ENCODE measurements at regions not wholly inside any gene's neighbourhood (a gene's known extent, or its start where the extent isn't known, plus 50 kb on each side); places are given as distances from the start of the nearest gene placed in this dataset.

DNA sequence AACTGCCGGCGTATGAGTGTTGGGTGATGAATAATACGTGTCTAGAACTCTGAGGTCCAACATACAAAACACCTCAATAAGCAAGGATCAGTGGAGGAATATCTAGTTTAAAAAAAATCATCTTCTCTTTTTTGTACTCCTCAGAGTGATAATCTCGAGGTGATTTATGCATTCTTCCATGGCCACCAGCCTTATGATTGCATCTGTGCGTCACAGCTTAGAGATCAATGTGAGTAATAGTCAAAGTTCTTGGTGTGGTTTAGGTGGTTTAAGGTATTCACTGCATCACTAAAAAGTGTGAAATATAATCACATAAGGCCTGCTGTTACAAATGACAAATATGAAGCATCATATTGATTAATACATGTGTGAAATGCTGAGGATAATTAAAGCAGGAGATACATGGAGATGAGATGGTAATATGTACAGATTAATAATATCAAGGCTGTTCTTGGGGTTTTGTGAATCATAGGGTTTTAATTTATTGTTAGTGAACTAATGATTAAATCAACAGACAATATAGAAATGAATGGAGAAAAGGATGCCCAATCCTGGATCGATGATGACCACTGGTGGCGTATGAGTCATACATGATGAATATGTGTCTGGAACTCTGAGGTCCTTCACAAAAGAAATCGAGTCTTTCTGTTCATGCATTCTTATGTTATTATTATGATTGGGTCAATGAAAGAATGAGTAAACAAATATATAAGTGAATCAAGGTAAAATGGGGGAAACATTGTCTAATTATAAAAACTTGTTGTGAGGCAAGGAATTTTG lies 68.8 kb upstream of the RTL1 start:
- TF ChIP-seq, protein P1, sequence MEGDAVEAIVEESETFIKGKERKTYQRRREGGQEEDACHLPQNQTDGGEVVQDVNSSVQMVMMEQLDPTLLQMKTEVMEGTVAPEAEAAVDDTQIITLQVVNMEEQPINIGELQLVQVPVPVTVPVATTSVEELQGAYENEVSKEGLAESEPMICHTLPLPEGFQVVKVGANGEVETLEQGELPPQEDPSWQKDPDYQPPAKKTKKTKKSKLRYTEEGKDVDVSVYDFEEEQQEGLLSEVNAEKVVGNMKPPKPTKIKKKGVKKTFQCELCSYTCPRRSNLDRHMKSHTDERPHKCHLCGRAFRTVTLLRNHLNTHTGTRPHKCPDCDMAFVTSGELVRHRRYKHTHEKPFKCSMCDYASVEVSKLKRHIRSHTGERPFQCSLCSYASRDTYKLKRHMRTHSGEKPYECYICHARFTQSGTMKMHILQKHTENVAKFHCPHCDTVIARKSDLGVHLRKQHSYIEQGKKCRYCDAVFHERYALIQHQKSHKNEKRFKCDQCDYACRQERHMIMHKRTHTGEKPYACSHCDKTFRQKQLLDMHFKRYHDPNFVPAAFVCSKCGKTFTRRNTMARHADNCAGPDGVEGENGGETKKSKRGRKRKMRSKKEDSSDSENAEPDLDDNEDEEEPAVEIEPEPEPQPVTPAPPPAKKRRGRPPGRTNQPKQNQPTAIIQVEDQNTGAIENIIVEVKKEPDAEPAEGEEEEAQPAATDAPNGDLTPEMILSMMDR (IDR thresholded peaks at IDR 0.05): no peak
- no peak for TF ChIP-seq POLR2A (IDR thresholded peaks at IDR 0.05)
- H3K4me1 ChIP-seq: no peaks in the 10 kb centered on the region
- H3K27me3 ChIP-seq: no peaks in the 10 kb centered on the region
- intact Hi-C loops (cut with DNase I): no loop called here
- H3K4me3 ChIP-seq: no peak overlapping the region
- H3K36me3 ChIP-seq: no peaks in the 10 kb centered on the region
- H3K27ac ChIP-seq: no peak overlapping the region
- WGBS (ENCODE audit: insufficient coverage, low coverage, low lambda C conversion rate, missing lambda C conversion rate): 75% methylated on average over 8 of the region's 8 CpGs
- no peaks in the 10 kb centered on the region for H3K9me3 ChIP-seq
- no peak for DNase-seq
- ATAC-seq: no peak

- no peak for ATAC-seq
- WGBS (ENCODE audit: insufficient coverage, low coverage, low lambda C conversion rate, missing lambda C conversion rate): 63% methylated on average over 2 of the region's 2 CpGs
- Histone ChIP-seq H3K9me3 (no peaks in the 10 kb centered on the region), H3K27ac (no peak overlapping the region), H3K27me3 (no peaks in the 10 kb centered on the region), H3K36me3 (no peaks in the 10 kb centered on the region), H3K4me3 (no peak overlapping the region), H3K4me1 (no peaks in the 10 kb centered on the region)
- TF ChIP-seq, protein P1 (IDR thresholded peaks at IDR 0.05): no peak
- no peak for DNase-seq
- intact Hi-C loops (cut with DNase I): no loop called here
These were observed 72.1 kb upstream of the RTL1 start for GRCh38 chr14:100975671-100976070.

DNA sequence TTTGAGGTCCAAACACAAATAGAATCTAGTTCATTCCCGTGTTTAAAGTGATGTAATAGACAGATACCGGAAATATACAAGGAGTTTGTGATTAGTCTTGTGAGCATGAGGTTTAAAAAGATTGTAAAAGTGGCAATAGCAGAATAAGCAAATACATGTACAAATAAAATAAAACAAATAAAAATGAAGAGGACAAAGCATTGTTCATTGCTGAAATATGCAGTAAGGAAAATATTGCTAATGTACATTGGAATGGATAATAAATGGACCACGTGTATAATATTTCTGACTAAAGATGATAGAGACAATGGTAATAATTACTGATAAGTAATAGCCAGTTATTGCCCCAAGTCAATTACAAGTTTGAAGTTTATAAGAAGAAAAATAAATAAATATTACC lies 75.6 kb upstream of the RTL1 start:
- ATAC-seq (no peak), DNase-seq (no peak)
- Histone ChIP-seq H3K9me3 (no peaks in the 10 kb centered on the region), H3K27ac (no peak overlapping the region), H3K4me3 (no peak overlapping the region), H3K36me3 (no peaks in the 10 kb centered on the region), H3K27me3 (no peaks in the 10 kb centered on the region), H3K4me1 (no peaks in the 10 kb centered on the region)
- TF ChIP-seq, protein P1 (IDR thresholded peaks at IDR 0.05): no peak
- TF ChIP-seq POLR2A (IDR thresholded peaks at IDR 0.05): no peak
- intact Hi-C loops (cut with DNase I): no loop called here
- 40% methylated on average over 3 of the region's 3 CpGs for WGBS (ENCODE audit: insufficient coverage, low coverage, low lambda C conversion rate, missing lambda C conversion rate)

DNA sequence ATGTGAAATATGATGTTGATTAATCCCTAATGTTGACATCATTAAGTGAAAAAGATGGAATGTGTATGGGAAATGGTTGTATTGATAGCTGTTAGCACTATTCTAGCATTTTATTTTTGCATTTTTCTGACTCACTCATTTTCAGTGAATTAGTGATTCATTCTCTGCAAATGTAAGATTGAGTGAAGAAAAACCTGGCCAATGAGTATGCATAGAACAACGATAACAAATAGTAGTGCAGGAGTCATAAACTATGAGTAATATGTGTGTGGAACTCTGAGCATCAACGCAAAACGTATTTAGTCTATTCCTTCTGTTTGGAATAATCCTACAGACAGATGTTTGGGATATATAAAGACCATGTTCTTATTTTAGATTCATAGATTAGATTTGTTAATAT lies 76.3 kb upstream of the RTL1 start:
- ATAC-seq (no peak), DNase-seq (no peak)
- intact Hi-C loops (cut with DNase I): no loop called here
- WGBS (ENCODE audit: insufficient coverage, low coverage, low lambda C conversion rate, missing lambda C conversion rate): 81% methylated on average over 3 of the region's 3 CpGs
- Histone ChIP-seq H3K4me3 (no peak overlapping the region), H3K27ac (no peak overlapping the region), H3K9me3 (no peaks in the 10 kb centered on the region), H3K4me1 (no peaks in the 10 kb centered on the region), H3K27me3 (no peaks in the 10 kb centered on the region), H3K36me3 (no peaks in the 10 kb centered on the region)
- no peak for TF ChIP-seq POLR2A (IDR thresholded peaks at IDR 0.05)
- TF ChIP-seq, protein P1 (IDR thresholded peaks at IDR 0.05): no peak

All from right lobe of liver (tissue), 6 donors.